ENCODE measurements at regions not wholly inside any gene's neighbourhood (a gene's known extent, or its start where the extent isn't known, plus 50 kb on each side); places are given as distances from the start of the nearest gene placed in this dataset.

GRCh38 chr19:30682146-30682998 is 310.2 kb downstream of the ZNF536 start (continued):
- TF ChIP-seq USF2 (IDR thresholded peaks at IDR 0.05; ENCODE audit: low read length) (no peak), ATF2 (IDR thresholded peaks at IDR 0.05; ENCODE audit: low read length) (no peak), RFX5 (IDR thresholded peaks at IDR 0.05; ENCODE audit: borderline replicate concordance, low read depth, low read length) (no peak), CEBPB (IDR thresholded peaks at IDR 0.05; ENCODE audit: low read depth, low read length) (no peak), EZH2 (IDR thresholded peaks at IDR 0.05; ENCODE audit: low read depth, low read length, severe bottlenecking) (no peak), HDAC6 (IDR thresholded peaks at IDR 0.05; ENCODE audit: low read depth, low read length) (no peak), SP1 (IDR thresholded peaks at IDR 0.05; ENCODE audit: low read depth, low read length) (no peak), CBX8 (IDR thresholded peaks at IDR 0.05; ENCODE audit: borderline replicate concordance, low read depth, low read length) (no peak), GTF2F1 (IDR thresholded peaks at IDR 0.05; ENCODE audit: borderline replicate concordance, low read depth, low read length) (no peak)
